Right atrium auricular region (tissue), 2 donors: ENCODE measurements at regions not wholly inside any gene's neighbourhood (a gene's known extent, or its start where the extent isn't known, plus 50 kb on each side); places are given as distances from the start of the nearest gene placed in this dataset.

Experiments used
- DNase-seq: peaks from one replicate; pipeline ENCODE4 v3.0.0-alpha.2; 2019; ENCODE audit warnings: low spot score
- H3K27ac ChIP-seq, 2 donors: fragments of 200-600 bp; sonication (generic); 1 replicate in 1 of 2; 2 replicates in 1 of 2; pipeline ENCODE4 v1.5.1; 2016 to 2019
- H3K27me3 ChIP-seq, 2 donors: fragments of 200-600 bp; sonication (generic); one replicate each; pipeline versions ENCODE4 v1.5.1 to v1.6.0; 2017 to 2019
- H3K36me3 ChIP-seq: fragments of 200-600 bp; sonication (generic); one replicate; pipeline ENCODE4 v1.5.1; 2016
- H3K4me1 ChIP-seq, 2 donors: fragments of 200-600 bp; sonication (generic); one replicate each; pipeline versions ENCODE4 v1.5.1 to v1.6.0; 2017 to 2019
- H3K4me3 ChIP-seq, 2 donors: fragments of 200-600 bp; sonication (generic); 1 replicate in 1 of 2; 2 replicates in 1 of 2; pipeline ENCODE4 v1.5.1; 2017 to 2019; ENCODE audit warnings: mild to moderate bottlenecking in 1 of 2, moderate library complexity in 1 of 2
- H3K9me3 ChIP-seq, 2 donors: fragments of 200-600 bp; sonication (generic); one replicate each; pipeline ENCODE4 v1.5.1; 2019
- TF ChIP-seq, protein P1 (sequence below), 2 donors: fragments of 200-600 bp; sonication (generic); IDR thresholded peaks; one replicate each; pipeline ENCODE4 v1.5.1; 2019; ENCODE audit warnings: antibody characterized with exemption in 2 of 2

DNA sequence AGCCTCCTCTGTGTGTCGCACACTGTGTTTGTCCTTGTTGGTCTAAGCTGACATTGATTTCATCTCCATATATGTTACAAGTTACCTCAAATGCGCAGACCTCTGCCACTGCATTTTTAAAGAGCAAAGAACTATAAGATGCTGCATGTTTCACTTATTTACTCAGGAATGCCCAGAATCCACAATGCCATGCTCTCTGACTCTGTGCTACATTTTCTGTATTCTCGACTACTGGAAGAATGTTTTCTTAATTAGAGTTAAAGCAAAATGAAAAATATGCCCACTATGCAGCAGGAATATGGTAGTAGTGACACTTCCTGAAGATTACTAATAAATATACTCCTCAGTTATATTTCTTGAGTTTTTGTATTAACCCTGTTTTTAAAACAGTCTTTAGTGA, 296.4 kb downstream of the HACE1 start:
- Histone ChIP-seq H3K4me1 (no peaks in the 10 kb centered on the region), H3K9me3 (no peaks in the 10 kb centered on the region), H3K36me3 (no peaks in the 10 kb centered on the region), H3K4me3 (no peak overlapping the region), H3K27me3 (no peaks in the 10 kb centered on the region), H3K27ac (no peak overlapping the region)
- TF ChIP-seq, protein P1, sequence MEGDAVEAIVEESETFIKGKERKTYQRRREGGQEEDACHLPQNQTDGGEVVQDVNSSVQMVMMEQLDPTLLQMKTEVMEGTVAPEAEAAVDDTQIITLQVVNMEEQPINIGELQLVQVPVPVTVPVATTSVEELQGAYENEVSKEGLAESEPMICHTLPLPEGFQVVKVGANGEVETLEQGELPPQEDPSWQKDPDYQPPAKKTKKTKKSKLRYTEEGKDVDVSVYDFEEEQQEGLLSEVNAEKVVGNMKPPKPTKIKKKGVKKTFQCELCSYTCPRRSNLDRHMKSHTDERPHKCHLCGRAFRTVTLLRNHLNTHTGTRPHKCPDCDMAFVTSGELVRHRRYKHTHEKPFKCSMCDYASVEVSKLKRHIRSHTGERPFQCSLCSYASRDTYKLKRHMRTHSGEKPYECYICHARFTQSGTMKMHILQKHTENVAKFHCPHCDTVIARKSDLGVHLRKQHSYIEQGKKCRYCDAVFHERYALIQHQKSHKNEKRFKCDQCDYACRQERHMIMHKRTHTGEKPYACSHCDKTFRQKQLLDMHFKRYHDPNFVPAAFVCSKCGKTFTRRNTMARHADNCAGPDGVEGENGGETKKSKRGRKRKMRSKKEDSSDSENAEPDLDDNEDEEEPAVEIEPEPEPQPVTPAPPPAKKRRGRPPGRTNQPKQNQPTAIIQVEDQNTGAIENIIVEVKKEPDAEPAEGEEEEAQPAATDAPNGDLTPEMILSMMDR (IDR thresholded peaks at IDR 0.05): no peak
- no peak for DNase-seq

DNA sequence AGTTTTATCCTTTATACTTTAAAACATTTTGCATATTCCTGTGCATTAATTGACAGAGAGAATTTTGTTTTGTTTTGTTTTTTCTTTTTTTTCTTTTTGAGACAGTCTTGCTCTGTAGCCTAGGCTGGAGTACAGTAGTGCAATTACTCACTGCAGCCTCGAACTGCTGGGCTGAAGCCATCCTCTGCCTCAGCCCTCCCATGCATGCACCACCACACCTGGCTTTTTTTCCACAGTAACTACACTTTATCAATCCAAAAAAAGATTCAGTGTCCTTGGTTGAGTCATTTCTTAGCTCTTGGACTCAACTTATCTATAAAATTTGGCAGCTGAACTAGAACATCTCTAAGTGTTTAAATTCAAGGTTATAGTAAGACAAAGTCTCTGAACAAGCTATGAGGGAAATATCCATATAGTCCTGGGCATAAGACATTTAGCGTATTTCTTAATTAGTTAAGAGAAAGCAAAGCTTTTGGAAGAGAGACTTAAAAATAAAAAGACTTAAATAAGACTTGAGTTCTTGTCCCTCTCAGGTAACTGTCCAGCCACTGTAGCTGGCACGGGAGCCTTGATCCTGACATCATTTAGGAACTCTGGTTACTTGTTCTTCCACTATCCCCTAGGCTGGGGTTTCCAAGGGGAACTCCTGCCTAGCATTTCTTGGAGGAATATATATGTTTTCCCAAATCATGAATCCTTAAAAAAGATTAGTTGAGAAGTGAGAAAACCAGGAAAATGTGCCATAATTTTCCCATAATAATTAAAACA, 300.1 kb downstream of the HACE1 start:
- no peak for DNase-seq
- no peaks in the 10 kb centered on the region for H3K27me3 ChIP-seq
- no peak overlapping the region for H3K4me3 ChIP-seq
- no peaks in the 10 kb centered on the region for H3K36me3 ChIP-seq
- H3K4me1 ChIP-seq: no peaks in the 10 kb centered on the region
- no peaks in the 10 kb centered on the region for H3K9me3 ChIP-seq
- no peak overlapping the region for H3K27ac ChIP-seq
- TF ChIP-seq, protein P1 (IDR thresholded peaks at IDR 0.05): no peak

- H3K27ac ChIP-seq: no peak overlapping the region
- H3K27me3 ChIP-seq: no peaks in the 10 kb centered on the region
- TF ChIP-seq, protein P1 (IDR thresholded peaks at IDR 0.05): no peak
- no peaks in the 10 kb centered on the region for H3K4me1 ChIP-seq
- H3K4me3 ChIP-seq: no peak overlapping the region
- H3K9me3 ChIP-seq: no peaks in the 10 kb centered on the region
- DNase-seq: no peak
- H3K36me3 ChIP-seq: no peaks in the 10 kb centered on the region
Measured at GRCh38 chr6:104558746-104559145, 301.0 kb downstream of the HACE1 start.

- Histone ChIP-seq H3K27me3 (no peaks in the 10 kb centered on the region), H3K4me3 (no peak overlapping the region), H3K27ac (no peak overlapping the region), H3K4me1 (no peaks in the 10 kb centered on the region), H3K36me3 (no peaks in the 10 kb centered on the region), H3K9me3 (no peaks in the 10 kb centered on the region)
- TF ChIP-seq, protein P1 (IDR thresholded peaks at IDR 0.05): no peak
- no peak for DNase-seq
Measured at GRCh38 chr6:104548297-104548696, 311.4 kb downstream of the HACE1 start.

DNA sequence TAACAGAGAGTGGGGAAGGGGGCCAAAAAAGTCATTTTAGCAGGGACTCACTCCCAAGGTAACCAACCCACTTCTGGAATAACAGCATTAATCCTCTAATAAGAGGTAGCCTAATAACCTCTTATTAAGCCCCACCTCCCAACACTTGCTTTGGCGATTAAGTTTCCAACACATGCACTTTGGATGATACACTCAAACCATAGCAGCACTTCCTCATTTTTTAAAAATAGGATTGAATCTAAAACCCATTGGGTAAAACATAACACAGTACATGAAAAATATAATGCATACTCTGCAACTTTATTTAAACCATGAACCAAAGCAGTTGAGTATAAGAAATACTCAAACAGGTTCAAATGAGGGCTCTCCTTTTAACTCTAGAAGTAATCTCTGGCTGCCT, 318.3 kb downstream of the HACE1 start:
- TF ChIP-seq, protein P1 (IDR thresholded peaks at IDR 0.05): no peak
- no peak overlapping the region for H3K4me3 ChIP-seq
- H3K27me3 ChIP-seq: no peaks in the 10 kb centered on the region
- no peaks in the 10 kb centered on the region for H3K9me3 ChIP-seq
- H3K4me1 ChIP-seq: no peaks in the 10 kb centered on the region
- no peaks in the 10 kb centered on the region for H3K36me3 ChIP-seq
- no peak for DNase-seq
- H3K27ac ChIP-seq: no peak overlapping the region

- no peak overlapping the region for H3K4me3 ChIP-seq
- no peaks in the 10 kb centered on the region for H3K9me3 ChIP-seq
- H3K27me3 ChIP-seq: no peaks in the 10 kb centered on the region
- no peaks in the 10 kb centered on the region for H3K4me1 ChIP-seq
- no peak overlapping the region for H3K27ac ChIP-seq
- DNase-seq: no peak
- no peaks in the 10 kb centered on the region for H3K36me3 ChIP-seq
- TF ChIP-seq, protein P1 (IDR thresholded peaks at IDR 0.05): no peak
Measured at GRCh38 chr6:104540743-104541142, 319.0 kb downstream of the HACE1 start.
